ENCODE measurements at regions not wholly inside any gene's neighbourhood (a gene's known extent, or its start where the extent isn't known, plus 50 kb on each side); places are given as distances from the start of the nearest gene placed in this dataset.
A peak's percentile ranks its signal among the peaks of the same experiment; 100 is the strongest.

DNA sequence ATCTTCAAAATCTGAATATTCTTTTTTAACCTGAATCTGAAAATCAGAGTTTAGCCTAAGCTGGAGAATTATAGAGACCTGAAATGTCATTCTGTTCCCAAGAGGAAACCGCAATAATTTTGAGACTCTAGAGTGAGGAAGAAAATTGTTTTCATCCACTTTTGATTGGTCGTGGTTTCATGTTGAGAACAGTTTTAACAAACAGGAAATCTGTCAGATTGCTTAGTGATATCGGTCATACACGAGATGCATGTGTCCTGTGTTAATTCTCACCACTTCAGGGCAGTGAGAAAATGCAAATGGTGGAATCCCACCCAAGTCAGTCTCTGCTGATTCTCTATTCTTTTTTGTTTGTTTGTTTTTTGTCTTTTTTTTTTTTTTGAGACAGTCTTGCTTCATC, 1498.5 kb upstream of the TMEM132C start:
- no peak overlapping the region for H3K4me3 ChIP-seq (ENCODE audit: control insufficient read depth, low read depth, low read length)
- TF ChIP-seq, protein P1, sequence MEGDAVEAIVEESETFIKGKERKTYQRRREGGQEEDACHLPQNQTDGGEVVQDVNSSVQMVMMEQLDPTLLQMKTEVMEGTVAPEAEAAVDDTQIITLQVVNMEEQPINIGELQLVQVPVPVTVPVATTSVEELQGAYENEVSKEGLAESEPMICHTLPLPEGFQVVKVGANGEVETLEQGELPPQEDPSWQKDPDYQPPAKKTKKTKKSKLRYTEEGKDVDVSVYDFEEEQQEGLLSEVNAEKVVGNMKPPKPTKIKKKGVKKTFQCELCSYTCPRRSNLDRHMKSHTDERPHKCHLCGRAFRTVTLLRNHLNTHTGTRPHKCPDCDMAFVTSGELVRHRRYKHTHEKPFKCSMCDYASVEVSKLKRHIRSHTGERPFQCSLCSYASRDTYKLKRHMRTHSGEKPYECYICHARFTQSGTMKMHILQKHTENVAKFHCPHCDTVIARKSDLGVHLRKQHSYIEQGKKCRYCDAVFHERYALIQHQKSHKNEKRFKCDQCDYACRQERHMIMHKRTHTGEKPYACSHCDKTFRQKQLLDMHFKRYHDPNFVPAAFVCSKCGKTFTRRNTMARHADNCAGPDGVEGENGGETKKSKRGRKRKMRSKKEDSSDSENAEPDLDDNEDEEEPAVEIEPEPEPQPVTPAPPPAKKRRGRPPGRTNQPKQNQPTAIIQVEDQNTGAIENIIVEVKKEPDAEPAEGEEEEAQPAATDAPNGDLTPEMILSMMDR (IDR thresholded peaks at IDR 0.05; ENCODE audit: control insufficient read depth, insufficient read depth, low read depth, low read length, missing control alignments) = no peak
- DNase-seq (ENCODE audit: low read depth) = no peak

DNA sequence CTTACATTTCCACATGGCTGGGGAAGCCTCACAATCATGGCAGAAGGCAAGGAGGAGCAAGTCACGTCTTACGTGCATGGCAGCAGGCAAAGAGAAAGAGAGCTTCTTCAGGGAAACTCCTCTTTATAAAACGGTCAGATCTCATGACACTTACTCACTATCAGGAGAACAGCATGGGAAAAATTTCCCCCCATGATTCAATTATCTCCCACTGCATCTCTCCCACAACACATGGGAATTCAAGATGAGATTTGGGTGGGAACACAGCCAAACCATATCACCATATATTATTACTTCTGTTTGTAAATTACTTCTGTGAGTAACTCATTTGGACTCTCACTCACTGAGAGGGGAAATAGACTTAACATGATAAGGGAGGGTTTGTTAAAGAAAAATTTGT, 1496.8 kb upstream of the TMEM132C start:
- TF ChIP-seq, protein P1 (IDR thresholded peaks at IDR 0.05; ENCODE audit: control insufficient read depth, insufficient read depth, low read depth, low read length, missing control alignments) = no peak
- peak; percentile 5 for DNase-seq (ENCODE audit: low read depth)
- no peak overlapping the region; the same call in 1 of the 2 replicates for H3K4me3 ChIP-seq (ENCODE audit: control insufficient read depth, low read depth, low read length)

DNA sequence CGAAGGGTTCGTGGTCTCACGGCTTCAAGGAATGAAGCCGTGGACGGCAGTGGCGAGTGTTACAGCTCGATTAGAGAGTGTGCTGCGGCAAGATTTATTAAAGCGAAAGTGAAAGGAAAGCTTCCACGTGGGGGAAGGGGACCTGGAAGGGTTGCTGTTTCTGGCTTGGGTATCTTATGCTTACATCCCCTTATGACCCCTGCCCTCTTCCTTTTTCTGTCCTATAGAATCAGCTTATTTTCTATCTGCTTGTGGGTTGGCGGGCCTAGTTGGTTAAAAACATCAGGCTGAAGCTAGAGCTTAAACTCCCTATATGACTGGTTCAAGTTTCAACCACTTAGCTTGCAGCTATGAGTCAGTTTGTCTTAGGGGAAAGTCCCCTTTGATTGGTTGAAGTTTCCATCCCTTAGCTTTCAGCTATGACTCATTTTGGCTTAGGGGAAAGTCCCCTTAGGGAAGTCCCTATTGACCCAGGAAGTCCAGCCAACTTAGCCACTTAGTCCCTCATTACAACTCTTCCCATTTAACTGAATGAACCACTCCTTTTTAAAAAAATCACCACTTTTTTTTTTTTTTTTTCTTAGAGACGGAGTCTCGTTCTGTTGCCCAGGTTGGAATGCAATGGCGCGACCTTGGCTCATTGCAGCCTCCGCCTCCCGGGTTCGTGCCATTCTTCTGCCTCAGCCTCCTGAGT, 1494.7 kb upstream of the TMEM132C start:
- DNase-seq (ENCODE audit: low read depth) = peak; percentile 91
- TF ChIP-seq, protein P1 (IDR thresholded peaks at IDR 0.05; ENCODE audit: control insufficient read depth, insufficient read depth, low read depth, low read length, missing control alignments) = no peak
- H3K4me3 ChIP-seq (ENCODE audit: control insufficient read depth, low read depth, low read length) = peak overlapping the region; percentile 42

DNA sequence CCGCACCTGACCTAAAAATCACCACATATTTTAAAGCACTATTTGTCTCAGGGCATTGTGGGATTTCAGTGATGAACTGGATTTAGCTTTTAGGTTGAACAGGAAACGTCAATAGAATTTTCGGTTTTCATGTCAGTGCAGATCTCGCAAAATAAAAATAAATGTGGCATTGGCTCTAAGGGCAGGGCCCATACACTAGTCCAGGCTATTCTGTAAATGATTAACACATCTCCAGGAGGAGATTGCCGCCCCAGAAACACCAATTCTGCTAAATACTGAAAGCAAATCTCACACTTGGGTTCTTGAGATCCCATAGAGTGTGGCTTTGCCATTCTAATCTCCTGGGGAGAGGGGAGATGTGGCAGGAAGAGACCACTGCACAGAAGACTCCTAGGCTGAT, 1494.0 kb upstream of the TMEM132C start:
- no peak overlapping the region for H3K4me3 ChIP-seq (ENCODE audit: control insufficient read depth, low read depth, low read length)
- TF ChIP-seq, protein P1 (IDR thresholded peaks at IDR 0.05; ENCODE audit: control insufficient read depth, insufficient read depth, low read depth, low read length, missing control alignments) = no peak
- DNase-seq (ENCODE audit: low read depth) = no peak

DNA sequence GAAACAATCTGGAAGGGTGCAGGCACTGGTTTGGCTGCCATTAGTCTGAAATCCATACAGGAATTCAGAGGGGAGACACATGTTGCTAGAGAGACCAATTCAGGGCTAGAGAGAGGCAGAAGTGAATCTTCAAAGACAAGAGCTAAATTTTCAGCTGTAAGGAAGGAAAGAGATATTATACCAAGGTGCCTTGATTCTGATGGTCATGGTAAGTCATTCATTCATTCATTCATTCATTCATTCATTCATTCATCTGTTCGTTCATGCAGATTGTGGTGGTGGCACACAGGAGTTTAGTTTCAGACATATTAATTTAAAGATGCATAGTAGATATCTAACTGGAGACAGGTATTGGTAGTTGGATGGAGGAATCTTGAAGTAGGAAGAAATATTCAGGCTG, 1493.5 kb upstream of the TMEM132C start:
- H3K4me3 ChIP-seq (ENCODE audit: control insufficient read depth, low read depth, low read length) = no peak overlapping the region
- TF ChIP-seq, protein P1 (IDR thresholded peaks at IDR 0.05; ENCODE audit: control insufficient read depth, insufficient read depth, low read depth, low read length, missing control alignments) = no peak
- no peak for DNase-seq (ENCODE audit: low read depth)

DNA sequence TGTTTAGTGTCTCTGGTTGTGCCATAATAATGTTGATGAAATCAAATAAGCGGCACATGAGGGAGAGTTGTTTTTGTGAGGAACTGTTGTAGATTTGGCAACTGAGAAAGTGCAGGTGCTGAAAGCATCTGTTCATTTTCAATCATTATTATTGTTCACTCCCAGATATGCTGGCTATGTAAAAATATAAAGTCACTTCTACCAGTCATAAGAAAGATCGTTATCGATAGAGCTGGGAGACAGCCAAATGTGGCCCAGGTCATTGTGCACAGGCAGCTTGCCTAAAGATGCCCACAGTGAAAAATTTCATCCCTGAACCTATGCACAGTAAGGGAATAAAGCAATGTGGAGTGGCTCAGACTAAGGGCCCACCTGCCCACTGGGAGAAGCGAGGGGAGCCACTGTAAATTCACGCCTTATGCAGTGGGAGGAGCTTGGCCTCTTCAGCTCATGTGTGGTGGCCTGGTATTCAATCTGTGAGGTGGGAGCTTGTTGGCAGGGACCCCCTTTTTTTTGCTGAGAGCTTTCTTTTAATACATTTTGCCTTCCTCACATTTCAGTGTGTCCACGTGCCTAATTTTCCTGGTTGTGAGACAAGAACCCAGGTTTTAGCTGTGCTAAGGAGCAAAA, 1490.8 kb upstream of the TMEM132C start:
- no peak for DNase-seq (ENCODE audit: low read depth)
- TF ChIP-seq, protein P1 (IDR thresholded peaks at IDR 0.05; ENCODE audit: control insufficient read depth, insufficient read depth, low read depth, low read length, missing control alignments) = no peak
- no peak overlapping the region for H3K4me3 ChIP-seq (ENCODE audit: control insufficient read depth, low read depth, low read length)
